H1 (cell line): ENCODE measurements at regions not wholly inside any gene's neighbourhood (a gene's known extent, or its start where the extent isn't known, plus 50 kb on each side); places are given as distances from the start of the nearest gene placed in this dataset.

Experiments used
- CTCF ChIA-PET: fragments of 300-600 bp; sonication (Branson Sonifier 250); formaldehyde crosslinking; loops from one replicate; lab custom pipeline; 2021; ENCODE audit not compliant: partially characterized antibody; lab: Charles Lee
- POLR2A ChIA-PET: fragments of 300-600 bp; sonication (Branson Sonifier 250); formaldehyde crosslinking; loops from one replicate; lab custom pipeline; 2021; ENCODE audit warnings: inconsistent platforms; ENCODE audit not compliant: partially characterized antibody; lab: Charles Lee
- DNase-seq, 2 experiments: peaks; one replicate each; pipeline versions ENCODE4 v3.0.0 to v3.0.0-alpha.2; 2010 to 2022; ENCODE audit warnings: low spot score in 2 of 2, low read depth in 1 of 2, mixed read lengths in 1 of 2
- FAIRE-seq: peaks from 2 replicates; lab custom pipeline; 2011; peaks lifted over from hg19 to GRCh38; lab: Jason Lieb, UNC
- H2AFZ ChIP-seq: 2 replicates; pipeline ENCODE4 v1.8.1; 2012; ENCODE audit warnings: low read length, inconsistent platforms
- H2AK5ac ChIP-seq: 2 replicates; pipeline ENCODE4 v1.6.1; 2013; ENCODE audit warnings: low read depth, low read length
- H2BK120ac ChIP-seq: replicated peaks from 2 replicates; pipeline ENCODE3; 2013; ENCODE audit warnings: low read depth, low read length, inconsistent platforms
- H2BK12ac ChIP-seq: 2 replicates; pipeline ENCODE4 v1.6.1; 2013; ENCODE audit warnings: low read depth, low read length
- H2BK15ac ChIP-seq: 2 replicates; pipeline ENCODE4 v1.6.1; 2013; ENCODE audit warnings: low read length
- H2BK20ac ChIP-seq: 2 replicates; pipeline ENCODE4 v1.6.1; 2013; ENCODE audit warnings: low read length
- H2BK5ac ChIP-seq: 2 replicates; pipeline ENCODE4 v1.6.1; 2013; ENCODE audit warnings: low read depth, low read length
- H3K14ac ChIP-seq: 2 replicates; pipeline ENCODE4 v1.6.1; 2013; ENCODE audit warnings: inconsistent platforms; ENCODE audit not compliant: insufficient read length
- H3K18ac ChIP-seq: 2 replicates; pipeline ENCODE4 v1.6.1; 2013; ENCODE audit warnings: low read length; ENCODE audit errors: extremely low read depth
- H3K23ac ChIP-seq: 2 replicates; pipeline ENCODE4 v1.6.1; 2013; ENCODE audit warnings: inconsistent platforms; ENCODE audit not compliant: insufficient read length
- H3K23me2 ChIP-seq: 2 replicates; pipeline ENCODE4 v1.6.1; 2013; ENCODE audit warnings: low read depth, low read length
- H3K27ac ChIP-seq: 2 replicates; pipeline ENCODE4 v1.6.1; 2011; ENCODE audit warnings: low read depth, low read length, inconsistent platforms
- H3K27me3 ChIP-seq, 4 experiments: replicated peaks in 1 of 4; 1 replicate in 1 of 4; 2 replicates in 3 of 4; pipeline versions ENCODE4 v1.6.1 to v1.8.1; 2011 to 2013; ENCODE audit warnings: low read length in 3 of 4, mild to moderate bottlenecking in 3 of 4, inconsistent platforms in 2 of 4, mixed read lengths in 2 of 4, moderate library complexity in 1 of 4; ENCODE audit not compliant: control insufficient read depth in 3 of 4, insufficient read depth in 3 of 4; ENCODE audit errors: extremely low read depth in 1 of 4
- H3K36me3 ChIP-seq, 4 experiments: 2 replicates each; pipeline versions ENCODE4 v1.6.1 to v1.8.1; 2011 to 2013; ENCODE audit warnings: mild to moderate bottlenecking in 4 of 4, low read length in 3 of 4, moderate library complexity in 2 of 4, control low read depth in 1 of 4, inconsistent platforms in 1 of 4; ENCODE audit not compliant: insufficient read depth in 4 of 4, control insufficient read depth in 2 of 4
- H3K4ac ChIP-seq: replicated peaks from 2 replicates; pipeline ENCODE3; 2013; ENCODE audit warnings: low read length, low read depth, mixed read lengths, inconsistent platforms; ENCODE audit not compliant: insufficient read length
- H3K4me1 ChIP-seq, 4 experiments: replicated peaks in 1 of 4; 1 replicate in 1 of 4; 2 replicates in 3 of 4; pipeline versions ENCODE4 v1.6.1 to v1.8.1; 2011 to 2013; ENCODE audit warnings: low read length in 3 of 4, inconsistent platforms in 2 of 4, mixed read lengths in 1 of 4; ENCODE audit not compliant: insufficient read depth in 4 of 4, control insufficient read depth in 3 of 4
- H3K4me2 ChIP-seq, 2 experiments: 2 replicates each; pipeline versions ENCODE4 v1.6.1 to v1.8.1; 2011 to 2013; ENCODE audit warnings: low read depth in 2 of 2, low read length in 2 of 2, control low read depth in 1 of 2, inconsistent platforms in 1 of 2, mild to moderate bottlenecking in 1 of 2; ENCODE audit not compliant: insufficient read depth in 1 of 2
- H3K4me3 ChIP-seq, 4 experiments: fragments of 200-600, 300-600 bp in 1 of 4; sonication (generic), shearing (Covaris generic), sonication (Bioruptor Twin) in 1 of 4; 2 replicates each; pipeline versions ENCODE4 v1.5.1 to v1.8.1; 2011 to 2016; ENCODE audit warnings: low read length in 4 of 4, low read depth in 3 of 4, control low read depth in 2 of 4, inconsistent platforms in 2 of 4, mild to moderate bottlenecking in 2 of 4, mixed read lengths in 1 of 4, moderate library complexity in 1 of 4; ENCODE audit not compliant: insufficient read depth in 2 of 4; ENCODE audit errors: extremely low read depth in 1 of 4
- H3K56ac ChIP-seq: replicated peaks from 2 replicates; pipeline ENCODE3; 2013; ENCODE audit warnings: low read depth, mild to moderate bottlenecking, mixed read lengths, low read length, inconsistent platforms; ENCODE audit not compliant: insufficient read length
- H3K79me1 ChIP-seq: 2 replicates; pipeline ENCODE4 v1.6.1; 2013; ENCODE audit warnings: low read depth, low read length, control low read depth
- H3K79me2 ChIP-seq, 2 experiments: 2 replicates each; pipeline versions ENCODE4 v1.6.1 to v1.8.1; 2012 to 2013; ENCODE audit warnings: low read length in 2 of 2, mild to moderate bottlenecking in 2 of 2, inconsistent platforms in 1 of 2; ENCODE audit not compliant: insufficient read depth in 2 of 2, control insufficient read depth in 1 of 2
- H3K9ac ChIP-seq, 4 experiments: replicated peaks in 1 of 4; 1 replicate in 1 of 4; 2 replicates in 3 of 4; pipeline versions ENCODE4 v1.6.1 to v1.8.1; 2011 to 2013; ENCODE audit warnings: low read depth in 3 of 4, low read length in 3 of 4, control low read depth in 2 of 4, mild to moderate bottlenecking in 2 of 4, moderate library complexity in 2 of 4, inconsistent platforms in 1 of 4; ENCODE audit errors: extremely low read depth in 1 of 4
- H3K9me3 ChIP-seq, 2 experiments: 2 replicates each; pipeline versions ENCODE4 v1.6.1 to v1.8.1; 2012 to 2013; ENCODE audit warnings: mild to moderate bottlenecking in 2 of 2, moderate library complexity in 2 of 2, control low read depth in 1 of 2, inconsistent platforms in 1 of 2, low read depth in 1 of 2, low read length in 1 of 2, mixed read lengths in 1 of 2; ENCODE audit not compliant: insufficient read depth in 2 of 2
- H4K20me1 ChIP-seq, 2 experiments: replicated peaks in 1 of 2; 2 replicates each; pipeline versions ENCODE3 to v1.8.1; 2011 to 2013; ENCODE audit warnings: inconsistent platforms in 2 of 2, low read length in 2 of 2, mild to moderate bottlenecking in 1 of 2; ENCODE audit not compliant: insufficient read depth in 2 of 2, control insufficient read depth in 1 of 2
- H4K5ac ChIP-seq: 2 replicates; pipeline ENCODE4 v1.6.1; 2013; ENCODE audit warnings: low read length, low read depth, mixed read lengths, inconsistent platforms; ENCODE audit not compliant: insufficient read length
- H4K8ac ChIP-seq: 2 replicates; pipeline ENCODE4 v1.8.0; 2013; ENCODE audit warnings: mild to moderate bottlenecking, moderate library complexity, low read length, inconsistent platforms; ENCODE audit not compliant: insufficient read depth; ENCODE audit errors: extremely low read depth
- H4K91ac ChIP-seq: replicated peaks from 2 replicates; pipeline ENCODE3; 2013; ENCODE audit warnings: low read length, mixed read lengths, inconsistent platforms; ENCODE audit not compliant: insufficient read length
- CHD1 ChIP-seq: IDR thresholded peaks from 2 replicates; pipeline ENCODE4 v1.6.1; 2012; ENCODE audit warnings: low read depth, low read length, improper control_type of control experiment
- CTCF ChIP-seq, 3 experiments: IDR thresholded peaks; 1 replicate in 2 of 3; 2 replicates in 1 of 3; pipeline versions ENCODE4 v1.5.1 to v1.6.1; 2011; ENCODE audit warnings: low read length in 3 of 3, mild to moderate bottlenecking in 3 of 3, inconsistent platforms in 2 of 3, low read depth in 1 of 3, moderate library complexity in 1 of 3; ENCODE audit not compliant: insufficient read depth in 1 of 3; ENCODE audit errors: control extremely low read depth in 1 of 3
- EZH2 ChIP-seq: fragments of 200-600 bp; sonication (generic); IDR thresholded peaks from 2 replicates; pipeline ENCODE4 v1.7.1; 2012; ENCODE audit warnings: low read depth, mild to moderate bottlenecking, moderate library complexity, low read length, inconsistent platforms; ENCODE audit not compliant: severe bottlenecking
- GTF2F1 ChIP-seq: IDR thresholded peaks from 2 replicates; pipeline ENCODE4 v1.6.1; 2012; ENCODE audit warnings: low read depth, low read length, improper control_type of control experiment, borderline replicate concordance
- HDAC2 ChIP-seq, 2 experiments: fragments of 300-600 bp in 1 of 2; sonication (generic) in 1 of 2; IDR thresholded peaks; 2 replicates each; pipeline ENCODE4 v1.6.1; 2011 to 2012; ENCODE audit warnings: low read depth in 2 of 2, low read length in 2 of 2, mild to moderate bottlenecking in 2 of 2, moderate library complexity in 2 of 2, borderline replicate concordance in 1 of 2, inconsistent platforms in 1 of 2
- RAD21 ChIP-seq, 2 experiments: IDR thresholded peaks in 1 of 2; conservative IDR thresholded peaks in 1 of 2; 2 replicates each; pipeline ENCODE4 v1.6.1; 2011; ENCODE audit warnings: low read depth in 2 of 2, low read length in 2 of 2, improper control_type of control experiment in 1 of 2, inconsistent platforms in 1 of 2, mild to moderate bottlenecking in 1 of 2, moderate library complexity in 1 of 2
- SAP30 ChIP-seq: fragments of 300-600 bp; sonication (generic); IDR thresholded peaks from 2 replicates; pipeline ENCODE4 v1.7.1; 2012; ENCODE audit warnings: low read length, moderate library complexity, mild to moderate bottlenecking, inconsistent platforms; ENCODE audit not compliant: insufficient read depth, insufficient replicate concordance
- SP1 ChIP-seq: IDR thresholded peaks from 2 replicates; pipeline ENCODE4 v1.6.1; 2011; ENCODE audit warnings: low read depth, low read length
- TCF12 ChIP-seq: IDR thresholded peaks from 2 replicates; pipeline ENCODE4 v1.6.1; 2011; ENCODE audit warnings: low read depth, mild to moderate bottlenecking, low read length
- USF2 ChIP-seq: IDR thresholded peaks from 2 replicates; pipeline ENCODE4 v1.6.1; 2011; ENCODE audit warnings: low read length, improper control_type of control experiment
- WGBS, 2 experiments: shearing (Covaris generic) in 1 of 2; methylation state at CpG; one replicate each; pipeline versions ENCODE4 v1.1.6 to v1.1.7; 2013 to 2015; ENCODE audit warnings: low lambda C conversion rate in 2 of 2, mixed read lengths in 2 of 2, inconsistent platforms in 1 of 2, low coverage in 1 of 2, missing lambda C conversion rate in 1 of 2; ENCODE audit not compliant: insufficient replicate concordance in 2 of 2, insufficient coverage in 1 of 2, insufficient read length in 1 of 2; ENCODE audit errors: extremely low coverage in 1 of 2, missing lambda C conversion rate in 1 of 2; 5-methylcytosine and 5-hydroxymethylcytosine counted together

GRCh38 chr13:90857921-90858320, 489.6 kb upstream of the MIR17HG start:
- no peak overlapping the region for H3K4me3 ChIP-seq
- no peak overlapping the region for H2BK12ac ChIP-seq
- WGBS, 2 experiments = 0% methylated on average over 1 of the region's 1 CpG; no CpG with 5 or more reads in 1 of the 2 experiments
- no peaks in the 10 kb centered on the region for H3K79me1 ChIP-seq
- H2BK20ac ChIP-seq = no peak overlapping the region
- no peak overlapping the region for H2BK15ac ChIP-seq
- no peaks in the 10 kb centered on the region for H4K20me1 ChIP-seq
- H3K9me3 ChIP-seq = no peaks in the 10 kb centered on the region
- H3K56ac ChIP-seq = no peak overlapping the region
- no peaks in the 10 kb centered on the region for H3K36me3 ChIP-seq
- no peak overlapping the region for H3K18ac ChIP-seq
- H3K9ac ChIP-seq = no peak overlapping the region
- H4K5ac ChIP-seq = no peak overlapping the region
- no peak overlapping the region for H2BK5ac ChIP-seq
- H3K4me1 ChIP-seq = peaks cover 0 to 4% (median 0%) of the 10 kb centered on the region in 4 experiments; a peak in 1 of 7 replicates
- ChIA-PET CTCF (interaction anchor here (0.9 to 2.8 kb wide), 2 partner anchors 9 to 12 kb away, joined by 3 to 14 read pairs; no protein-coding TSS in a partner anchor), POLR2A (no interaction called here)
- no peak overlapping the region for H2AFZ ChIP-seq
- H3K23me2 ChIP-seq = no peaks in the 10 kb centered on the region; the same call in 1 of the 2 replicates
- no peak overlapping the region for H4K91ac ChIP-seq
- H3K23ac ChIP-seq = no peak overlapping the region
- H3K4me2 ChIP-seq = no peak overlapping the region
- no peak overlapping the region for H3K27ac ChIP-seq
- no peaks in the 10 kb centered on the region for H3K79me2 ChIP-seq
- H2AK5ac ChIP-seq = no peak overlapping the region
- H2BK120ac ChIP-seq = no peak overlapping the region
- H4K8ac ChIP-seq = no peak overlapping the region
- no peak overlapping the region for H3K14ac ChIP-seq
- FAIRE-seq (no peak), DNase-seq (no peak)
- H3K4ac ChIP-seq = no peak overlapping the region
- no peaks in the 10 kb centered on the region for H3K27me3 ChIP-seq
- TF ChIP-seq SP1 = no peak
- TF ChIP-seq CHD1 = no peak
- TF ChIP-seq CTCF (IDR thresholded peaks at IDR 0.05; ENCODE audit: control extremely low read depth in 1 of 3, insufficient read depth in 1 of 3, low read depth in 1 of 3, low read length in 3 of 3) = no peak
- TF ChIP-seq TCF12 = no peak
- no peak for TF ChIP-seq HDAC2 (IDR thresholded peaks at IDR 0.05; ENCODE audit: borderline replicate concordance in 1 of 2, low read depth in 2 of 2, low read length in 2 of 2)
- TF ChIP-seq SAP30 = no peak
- no peak for TF ChIP-seq GTF2F1
- TF ChIP-seq EZH2 = no peak
- TF ChIP-seq RAD21 (IDR thresholded peaks at IDR 0.05 in 1 of 2, conservative IDR thresholded peaks at IDR 0.05 in 1 of 2; ENCODE audit: low read depth in 2 of 2, low read length in 2 of 2) = no peak
- no peak for TF ChIP-seq USF2
